ENCODE measurements at regions not wholly inside any gene's neighbourhood (a gene's known extent, or its start where the extent isn't known, plus 50 kb on each side); places are given as distances from the start of the nearest gene placed in this dataset.

DNA sequence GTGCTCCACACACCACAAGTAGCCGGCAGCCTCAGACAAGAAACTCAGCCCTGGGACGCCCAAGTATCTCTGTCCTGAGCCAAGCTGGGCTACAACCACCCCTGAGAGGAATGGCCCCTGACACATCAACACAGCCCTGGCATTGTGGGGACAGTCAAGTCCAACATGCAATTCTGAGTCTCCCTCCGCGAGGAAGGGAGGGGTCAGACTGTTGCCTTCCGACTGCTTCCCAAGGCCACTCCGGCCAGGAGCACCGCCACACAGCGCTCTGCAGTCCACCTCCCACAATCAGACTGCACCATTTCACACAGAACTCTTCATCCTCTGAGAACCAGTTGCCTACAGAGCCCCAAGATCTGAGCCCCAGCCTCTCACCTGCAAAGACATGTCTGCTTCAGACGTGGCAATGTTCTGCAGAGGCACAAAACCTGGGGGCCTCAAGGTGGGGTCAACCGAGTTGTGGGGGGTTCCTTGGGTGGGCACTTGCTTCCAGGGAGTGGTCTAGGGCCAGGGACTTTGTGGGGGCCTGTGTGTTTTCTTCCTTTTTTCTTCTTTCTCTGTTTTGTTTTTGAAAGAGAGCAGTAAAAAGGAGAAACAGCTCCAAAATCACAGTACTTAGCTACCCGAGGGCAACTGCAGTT, 76.7 kb upstream of the SALL3 start:
- DNase-seq (ENCODE audit: low read depth in 2 of 2, low spot score in 1 of 2) = no peak

- no peak for DNase-seq (ENCODE audit: low read depth in 2 of 2, low spot score in 1 of 2)
Observed at GRCh38 chr18:78903436-78904178, 76.0 kb upstream of the SALL3 start.

DNA sequence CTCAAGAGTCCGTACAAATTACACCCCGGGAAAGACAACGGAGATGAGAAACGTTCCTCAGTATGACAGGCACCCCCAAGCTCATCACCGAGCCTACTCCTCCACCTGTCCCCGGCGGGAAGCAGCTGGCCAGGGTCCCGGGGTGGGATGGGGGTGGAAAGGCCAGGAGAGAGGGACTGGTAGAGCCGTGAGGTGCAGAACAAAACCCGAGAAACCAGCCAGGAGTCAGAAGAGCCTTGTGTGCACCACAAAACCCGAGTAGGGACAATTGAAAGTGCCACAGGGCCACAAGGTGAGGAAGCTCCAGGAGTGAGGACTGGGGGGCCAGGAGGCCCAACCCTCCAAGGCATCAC, 75.5 kb upstream of the SALL3 start:
- DNase-seq (ENCODE audit: low read depth in 2 of 2, low spot score in 1 of 2) = no peak

DNA sequence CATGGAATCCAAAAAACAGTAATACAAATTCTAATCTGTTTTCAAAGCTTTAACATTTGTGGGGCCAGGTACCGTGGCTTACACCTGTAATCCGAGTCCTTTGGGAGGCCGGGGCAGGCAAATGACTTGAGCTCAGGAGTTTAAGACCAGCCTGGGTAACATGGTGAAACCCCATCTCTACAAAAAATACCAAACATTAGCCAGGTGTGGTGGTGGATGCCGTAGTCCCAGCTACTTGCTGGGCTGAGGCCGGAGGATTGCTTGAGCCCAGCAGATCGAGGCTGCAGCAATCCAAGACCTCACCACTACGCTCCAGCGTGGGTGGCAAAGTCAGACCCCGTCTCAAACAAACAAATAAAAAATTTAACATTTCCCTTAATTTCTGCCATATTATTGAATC, 74.3 kb upstream of the SALL3 start:
- no peak for DNase-seq (ENCODE audit: low read depth in 2 of 2, low spot score in 1 of 2)

DNA sequence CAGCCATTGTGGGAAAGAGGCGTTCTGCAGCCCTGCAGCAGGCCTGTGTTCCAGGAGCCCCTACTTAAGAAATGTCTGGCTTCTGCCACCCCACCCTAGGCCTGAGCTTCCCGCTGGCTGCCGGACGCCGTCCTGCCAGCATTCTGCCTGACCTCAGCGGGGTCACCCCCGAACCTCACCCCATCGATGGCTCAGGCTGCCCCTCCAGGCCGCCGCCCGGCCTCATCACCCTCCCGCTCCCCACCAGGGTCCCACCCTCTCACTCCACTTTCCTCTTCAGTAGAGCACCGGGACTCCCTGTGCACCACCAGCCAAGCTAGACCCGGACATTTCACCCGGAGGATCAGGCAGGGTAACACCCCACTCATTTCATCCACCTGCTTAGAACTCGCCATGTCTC, 73.6 kb upstream of the SALL3 start:
- no peak for DNase-seq (ENCODE audit: low read depth in 2 of 2, low spot score in 1 of 2)

DNA sequence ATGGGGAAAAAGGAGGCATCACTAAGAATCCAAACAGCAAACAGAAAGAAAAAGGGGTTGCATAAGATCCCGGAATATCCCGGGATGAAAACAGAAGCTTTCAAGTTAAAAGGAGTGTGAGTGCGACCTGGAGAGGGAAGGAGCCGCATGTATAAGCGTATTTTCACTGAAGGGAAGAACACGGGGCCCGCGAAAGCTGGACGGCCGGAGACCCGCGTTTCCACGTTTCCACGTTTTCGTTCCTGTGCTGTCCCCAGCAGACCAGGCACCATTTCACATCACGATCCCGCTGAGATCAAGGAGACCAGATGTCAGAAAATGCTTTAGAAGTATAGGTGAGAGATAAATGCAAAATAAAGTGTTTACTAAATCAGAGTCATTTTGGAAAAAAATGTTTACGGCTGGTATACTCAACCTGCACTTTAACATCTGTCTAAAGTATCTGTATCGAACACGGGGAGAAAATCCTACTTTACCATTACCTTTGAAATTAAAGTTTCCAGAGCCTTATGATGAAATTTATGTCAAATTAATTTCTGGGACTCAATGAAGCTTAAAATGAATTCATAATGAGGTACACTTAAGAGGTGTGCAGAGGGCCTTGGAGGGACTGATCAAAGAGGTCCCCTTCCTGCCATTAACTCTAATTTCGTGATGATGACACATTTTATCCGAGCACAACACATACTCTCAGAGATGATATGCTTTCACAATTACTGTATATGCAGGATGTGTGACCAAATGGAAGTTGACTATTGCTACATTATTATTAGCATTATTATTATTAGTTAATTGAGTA, 71.0 kb upstream of the SALL3 start:
- no peak for DNase-seq (ENCODE audit: low read depth in 2 of 2, low spot score in 1 of 2)

GRCh38 chr18:78911751-78912283, 67.8 kb upstream of the SALL3 start:
- DNase-seq (ENCODE audit: low read depth in 2 of 2, low spot score in 1 of 2) = no peak

- DNase-seq (ENCODE audit: low read depth in 2 of 2, low spot score in 1 of 2) = no peak
Observed at GRCh38 chr18:78912336-78912735, 67.3 kb upstream of the SALL3 start.

DNA sequence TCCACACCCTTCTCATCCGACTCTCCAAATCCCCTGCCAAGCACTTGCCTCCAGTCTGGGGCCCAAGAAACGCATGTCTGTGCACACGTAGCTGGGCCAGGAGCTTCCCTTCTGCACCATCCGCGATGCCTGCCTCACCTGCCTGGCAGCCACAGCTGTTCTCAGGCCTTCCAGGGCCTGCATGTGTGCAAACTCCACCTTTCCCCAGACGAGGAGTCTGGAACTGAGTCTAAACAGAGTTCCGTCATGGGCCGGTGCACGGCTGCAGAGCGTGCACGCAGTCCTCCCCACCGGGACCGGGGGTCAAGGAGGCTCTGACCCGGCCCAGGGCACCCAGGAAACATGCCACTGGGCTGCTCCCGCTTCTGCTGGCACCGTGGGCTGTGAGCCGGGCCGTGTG, 66.8 kb upstream of the SALL3 start:
- DNase-seq (ENCODE audit: low read depth in 2 of 2, low spot score in 1 of 2) = no peak

- no peak for DNase-seq (ENCODE audit: low read depth in 2 of 2, low spot score in 1 of 2)
Observed at GRCh38 chr18:78913395-78913794, 66.2 kb upstream of the SALL3 start.

DNA sequence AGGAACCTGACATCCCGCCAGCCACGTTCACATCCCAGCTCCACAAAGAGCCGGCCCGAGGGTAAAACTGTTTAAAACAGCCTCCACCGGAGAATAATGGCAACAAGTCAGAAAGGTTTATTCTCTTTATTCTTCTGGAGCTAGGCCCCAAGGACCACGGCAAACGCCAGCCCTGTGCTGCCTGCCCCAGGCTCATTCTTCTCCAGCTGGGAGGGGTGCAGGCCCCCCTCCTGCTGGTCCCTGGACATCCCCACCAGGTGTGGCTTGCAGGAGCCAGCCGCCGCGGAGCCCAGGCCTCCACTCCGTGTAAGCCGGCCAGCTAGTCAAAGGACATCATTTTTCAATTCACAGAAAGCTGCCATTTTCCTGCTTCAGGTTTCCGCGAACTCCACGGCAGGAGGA, 65.8 kb upstream of the SALL3 start:
- no peak for DNase-seq (ENCODE audit: low read depth in 2 of 2, low spot score in 1 of 2)

- DNase-seq (ENCODE audit: low read depth in 2 of 2, low spot score in 1 of 2) = no peak
Observed at GRCh38 chr18:78914249-78914935, 65.2 kb upstream of the SALL3 start.

DNA sequence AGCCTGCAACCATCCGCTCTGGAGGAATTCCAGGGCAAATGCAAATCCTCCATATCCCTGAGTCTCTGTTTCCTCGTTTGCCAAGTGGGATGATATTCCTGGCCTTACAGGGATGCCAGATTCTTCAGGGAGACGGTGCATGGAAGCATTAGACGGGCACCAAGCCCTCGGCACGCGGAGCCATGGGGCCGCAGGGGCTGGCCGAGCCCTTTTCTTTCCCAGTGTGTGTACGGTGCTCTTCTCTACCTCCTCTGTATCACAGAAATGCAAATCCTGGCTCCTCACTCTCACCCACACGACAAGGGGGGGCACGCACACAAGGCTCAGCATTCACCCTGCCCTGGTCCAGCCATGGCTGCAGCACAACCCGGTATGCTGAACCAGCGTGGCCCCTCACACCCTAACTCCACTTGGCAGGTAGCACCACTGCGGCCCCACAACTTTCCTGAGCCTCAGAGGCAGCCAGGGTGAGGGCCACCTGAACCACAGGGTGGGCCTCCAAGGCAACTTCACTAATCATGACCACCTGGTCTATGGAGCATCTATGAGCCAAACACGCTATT, 64.1 kb upstream of the SALL3 start:
- DNase-seq (ENCODE audit: low read depth in 2 of 2, low spot score in 1 of 2) = no peak

DNA sequence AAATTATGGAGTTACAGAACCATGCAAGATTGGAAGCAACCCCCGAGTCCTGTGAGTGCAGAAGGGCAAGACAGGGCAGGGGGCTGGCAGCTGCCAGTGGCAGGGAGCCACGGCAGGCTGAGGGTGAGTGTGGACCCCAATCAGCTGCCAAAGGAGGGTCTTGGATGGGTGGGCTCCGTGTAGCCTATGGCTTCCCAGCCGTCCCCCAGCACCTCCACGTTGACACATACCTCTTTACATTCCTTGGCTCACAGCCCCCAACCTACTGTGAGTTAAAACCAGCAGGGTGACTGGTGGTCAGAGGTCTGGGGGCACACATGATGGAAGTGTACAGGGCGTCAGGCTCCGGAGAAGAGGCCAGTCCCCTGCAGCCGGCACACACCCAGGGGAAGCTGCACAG, 60.9 kb upstream of the SALL3 start:
- DNase-seq (ENCODE audit: low read depth in 2 of 2, low spot score in 1 of 2) = no peak

DNA sequence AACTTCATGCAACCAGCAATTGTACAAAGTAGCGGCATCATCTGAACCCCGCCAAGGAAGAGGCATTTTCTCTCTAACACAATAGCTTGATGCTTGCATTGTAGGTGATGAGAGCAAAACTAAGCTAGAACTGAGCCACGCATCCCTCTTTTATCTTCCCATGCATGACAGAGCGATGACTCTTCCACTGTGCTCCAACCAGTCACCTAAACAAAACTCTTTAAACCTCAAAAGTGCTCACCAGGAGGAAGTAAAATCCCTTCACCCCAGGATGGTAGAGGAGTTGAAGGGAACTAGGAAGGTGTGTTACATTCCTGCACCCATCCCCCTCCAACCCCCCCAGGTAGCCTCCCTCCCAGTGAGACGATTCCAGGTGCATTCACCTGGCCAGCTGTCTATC, 59.7 kb upstream of the SALL3 start:
- no peak for DNase-seq (ENCODE audit: low read depth in 2 of 2, low spot score in 1 of 2)

- DNase-seq (ENCODE audit: low read depth in 2 of 2, low spot score in 1 of 2) = no peak
Observed at GRCh38 chr18:78920456-78921138, 59.0 kb upstream of the SALL3 start.

- DNase-seq (ENCODE audit: low read depth in 2 of 2, low spot score in 1 of 2) = no peak
Observed at GRCh38 chr18:78922856-78923255, 56.8 kb upstream of the SALL3 start.

DNA sequence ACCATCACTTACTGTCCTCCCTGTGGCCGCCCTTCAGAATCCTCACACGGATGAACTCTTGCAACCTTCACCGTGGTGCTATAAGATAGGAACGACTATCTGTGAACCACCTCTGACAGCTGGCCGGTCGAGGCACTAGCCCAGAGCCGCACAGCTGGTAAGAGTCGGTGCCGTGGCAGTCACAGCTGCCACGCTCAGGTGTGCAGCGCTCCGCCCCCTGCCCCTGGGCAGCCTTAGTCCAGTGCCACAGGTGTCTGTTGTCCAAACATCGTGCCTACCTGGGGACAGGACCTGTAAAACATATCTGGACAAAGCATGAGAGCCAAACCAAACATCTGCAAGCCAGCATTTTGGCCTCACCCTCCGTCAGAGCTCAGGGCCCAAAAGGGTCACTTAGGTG, 55.3 kb upstream of the SALL3 start:
- DNase-seq (ENCODE audit: low read depth in 2 of 2, low spot score in 1 of 2) = no peak

GRCh38 chr18:78924786-78925540, 54.7 kb upstream of the SALL3 start:
- DNase-seq (ENCODE audit: low read depth in 2 of 2, low spot score in 1 of 2) = no peak

All from stimulated activated CD8-positive, alpha-beta memory T cell treated with anti-CD3 and anti-CD28 coated beads, Interleukin-4, amount 100 ng/mL, for 1 hour (primary cell).